ENCODE measurements at regions not wholly inside any gene's neighbourhood (a gene's known extent, or its start where the extent isn't known, plus 50 kb on each side); places are given as distances from the start of the nearest gene placed in this dataset.
"Not testable (repeated sequence)": the region's sequence is repeated elsewhere in the genome, so short reads cannot be mapped to it uniquely, and the experiment has no call there.

DNA sequence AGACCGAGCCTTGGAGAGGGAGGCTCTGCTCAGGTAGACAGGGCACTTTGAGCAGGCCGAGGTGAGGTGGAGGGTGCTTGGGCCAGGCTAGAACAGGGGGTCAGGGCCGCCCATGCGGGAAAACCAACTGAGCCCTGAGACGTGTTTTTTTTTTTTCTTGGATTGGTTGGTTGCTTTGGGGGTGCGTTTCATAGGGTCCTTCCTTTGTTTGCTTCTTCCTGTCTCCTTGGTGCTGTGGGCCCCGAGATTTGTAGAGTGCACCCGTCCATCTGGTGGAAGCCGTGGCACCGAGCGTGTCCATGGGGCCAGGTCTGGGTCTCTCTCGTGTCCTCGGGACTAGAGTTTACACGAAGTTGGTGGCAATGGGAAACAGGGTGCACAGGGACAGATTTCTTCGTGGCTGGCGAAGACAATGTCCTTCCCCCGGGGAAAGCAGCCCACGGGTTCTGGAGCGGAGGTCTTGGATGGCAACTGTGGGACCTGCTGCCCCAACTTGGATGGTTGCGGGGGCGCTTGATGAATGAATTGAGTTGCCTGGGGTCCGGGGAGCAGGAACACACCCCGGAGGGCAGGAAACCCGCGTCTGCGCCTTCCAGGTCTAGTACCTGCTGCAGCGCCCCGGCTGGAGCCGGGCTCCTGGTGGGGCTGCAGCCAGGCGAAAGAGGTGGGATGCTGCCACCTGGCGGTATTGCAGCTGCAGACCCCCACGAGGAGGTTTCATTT is 4242.7 kb upstream of the OR11H1 start:
- TF ChIP-seq, protein P1, sequence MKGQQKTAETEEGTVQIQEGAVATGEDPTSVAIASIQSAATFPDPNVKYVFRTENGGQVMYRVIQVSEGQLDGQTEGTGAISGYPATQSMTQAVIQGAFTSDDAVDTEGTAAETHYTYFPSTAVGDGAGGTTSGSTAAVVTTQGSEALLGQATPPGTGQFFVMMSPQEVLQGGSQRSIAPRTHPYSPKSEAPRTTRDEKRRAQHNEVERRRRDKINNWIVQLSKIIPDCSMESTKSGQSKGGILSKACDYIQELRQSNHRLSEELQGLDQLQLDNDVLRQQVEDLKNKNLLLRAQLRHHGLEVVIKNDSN (IDR thresholded peaks at IDR 0.05), result not testable (repeated sequence)
- TF ChIP-seq TAF1 (IDR thresholded peaks at IDR 0.05; ENCODE audit: low read depth); CEBPB (IDR thresholded peaks at IDR 0.05): not testable (repeated sequence)
- TF ChIP-seq, protein P2, sequence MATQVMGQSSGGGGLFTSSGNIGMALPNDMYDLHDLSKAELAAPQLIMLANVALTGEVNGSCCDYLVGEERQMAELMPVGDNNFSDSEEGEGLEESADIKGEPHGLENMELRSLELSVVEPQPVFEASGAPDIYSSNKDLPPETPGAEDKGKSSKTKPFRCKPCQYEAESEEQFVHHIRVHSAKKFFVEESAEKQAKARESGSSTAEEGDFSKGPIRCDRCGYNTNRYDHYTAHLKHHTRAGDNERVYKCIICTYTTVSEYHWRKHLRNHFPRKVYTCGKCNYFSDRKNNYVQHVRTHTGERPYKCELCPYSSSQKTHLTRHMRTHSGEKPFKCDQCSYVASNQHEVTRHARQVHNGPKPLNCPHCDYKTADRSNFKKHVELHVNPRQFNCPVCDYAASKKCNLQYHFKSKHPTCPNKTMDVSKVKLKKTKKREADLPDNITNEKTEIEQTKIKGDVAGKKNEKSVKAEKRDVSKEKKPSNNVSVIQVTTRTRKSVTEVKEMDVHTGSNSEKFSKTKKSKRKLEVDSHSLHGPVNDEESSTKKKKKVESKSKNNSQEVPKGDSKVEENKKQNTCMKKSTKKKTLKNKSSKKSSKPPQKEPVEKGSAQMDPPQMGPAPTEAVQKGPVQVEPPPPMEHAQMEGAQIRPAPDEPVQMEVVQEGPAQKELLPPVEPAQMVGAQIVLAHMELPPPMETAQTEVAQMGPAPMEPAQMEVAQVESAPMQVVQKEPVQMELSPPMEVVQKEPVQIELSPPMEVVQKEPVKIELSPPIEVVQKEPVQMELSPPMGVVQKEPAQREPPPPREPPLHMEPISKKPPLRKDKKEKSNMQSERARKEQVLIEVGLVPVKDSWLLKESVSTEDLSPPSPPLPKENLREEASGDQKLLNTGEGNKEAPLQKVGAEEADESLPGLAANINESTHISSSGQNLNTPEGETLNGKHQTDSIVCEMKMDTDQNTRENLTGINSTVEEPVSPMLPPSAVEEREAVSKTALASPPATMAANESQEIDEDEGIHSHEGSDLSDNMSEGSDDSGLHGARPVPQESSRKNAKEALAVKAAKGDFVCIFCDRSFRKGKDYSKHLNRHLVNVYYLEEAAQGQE (IDR thresholded peaks at IDR 0.05; ENCODE audit: low read depth), result not testable (repeated sequence)
